ENCODE measurements at regions not wholly inside any gene's neighbourhood (a gene's known extent, or its start where the extent isn't known, plus 50 kb on each side); places are given as distances from the start of the nearest gene placed in this dataset.

GRCh38 chr11:69884751-69885150 lies 65.5 kb upstream of the FGF3 start:
- Mint-ChIP-seq H3K27me3 (ENCODE audit: low read depth, unreplicated experiment) (peaks cover 50% of the 10 kb centered on the region), H3K9me3 (ENCODE audit: unreplicated experiment) (no peaks in the 10 kb centered on the region), H3K27ac (ENCODE audit: unreplicated experiment) (no peak overlapping the region), H3K36me3 (ENCODE audit: low read depth, unreplicated experiment) (no peaks in the 10 kb centered on the region), H3K4me1 (ENCODE audit: low read depth, unreplicated experiment) (no peaks in the 10 kb centered on the region), H3K4me3 (ENCODE audit: unreplicated experiment) (no peak overlapping the region)
- Histone ChIP-seq H3K79me2 (ENCODE audit: insufficient read depth, low read length) (no peaks in the 10 kb centered on the region), H2AFZ (ENCODE audit: low read depth, low read length) (no peak overlapping the region), H3K4me2 (ENCODE audit: low read length) (no peak overlapping the region), H3K9me3 (ENCODE audit: insufficient read depth, low read depth, low read length) (no peaks in the 10 kb centered on the region), H4K20me1 (ENCODE audit: insufficient read depth, low read length) (peaks cover 4% of the 10 kb centered on the region), H3K27ac (ENCODE audit: low read depth, low read length) (no peak overlapping the region), H3K4me3 (ENCODE audit: insufficient read depth, low read depth, low read length) (no peak overlapping the region), H3K4me1 (ENCODE audit: insufficient read depth, low read length) (no peaks in the 10 kb centered on the region), H3K36me3 (ENCODE audit: insufficient read depth, low read length) (no peaks in the 10 kb centered on the region), H3K27me3 (ENCODE audit: insufficient read depth, low read length) (peaks cover 8% of the 10 kb centered on the region), H3K9ac (ENCODE audit: low read length) (no peak overlapping the region)
- DNase-seq (ENCODE audit: low read depth), result no peak
- TF ChIP-seq EZH2 (IDR thresholded peaks at IDR 0.05; ENCODE audit: insufficient read depth, low read length), result no peak
- no peak for TF ChIP-seq CTCF (IDR thresholded peaks at IDR 0.05; ENCODE audit: insufficient read depth, low read depth, low read length)
- no peak for FAIRE-seq

GRCh38 chr11:69887330-69887729 lies 68.1 kb upstream of the FGF3 start:
- no peak for FAIRE-seq
- H4K20me1 ChIP-seq (ENCODE audit: insufficient read depth, low read length), result peaks cover 4% of the 10 kb centered on the region
- no peak overlapping the region for H3K4me3 Mint-ChIP-seq (ENCODE audit: unreplicated experiment)
- H2AFZ ChIP-seq (ENCODE audit: low read depth, low read length), result no peak overlapping the region
- no peak overlapping the region for H3K4me3 ChIP-seq (ENCODE audit: insufficient read depth, low read depth, low read length)
- no peaks in the 10 kb centered on the region for H3K9me3 Mint-ChIP-seq (ENCODE audit: unreplicated experiment)
- H3K27me3 Mint-ChIP-seq (ENCODE audit: low read depth, unreplicated experiment), result peaks cover 60% of the 10 kb centered on the region
- no peak for DNase-seq (ENCODE audit: low read depth)
- no peak overlapping the region for H3K9ac ChIP-seq (ENCODE audit: low read length)
- peaks cover 28% of the 10 kb centered on the region for H3K27me3 ChIP-seq (ENCODE audit: insufficient read depth, low read length)
- H3K4me1 Mint-ChIP-seq (ENCODE audit: low read depth, unreplicated experiment), result no peaks in the 10 kb centered on the region
- no peaks in the 10 kb centered on the region for H3K9me3 ChIP-seq (ENCODE audit: insufficient read depth, low read depth, low read length)
- H3K79me2 ChIP-seq (ENCODE audit: insufficient read depth, low read length), result no peaks in the 10 kb centered on the region
- no peak overlapping the region for H3K27ac ChIP-seq (ENCODE audit: low read depth, low read length)
- no peaks in the 10 kb centered on the region for H3K4me1 ChIP-seq (ENCODE audit: insufficient read depth, low read length)
- no peak overlapping the region for H3K27ac Mint-ChIP-seq (ENCODE audit: unreplicated experiment)
- no peaks in the 10 kb centered on the region for H3K36me3 ChIP-seq (ENCODE audit: insufficient read depth, low read length)
- no peak for TF ChIP-seq CTCF (IDR thresholded peaks at IDR 0.05; ENCODE audit: insufficient read depth, low read depth, low read length)
- H3K4me2 ChIP-seq (ENCODE audit: low read length), result no peak overlapping the region
- H3K36me3 Mint-ChIP-seq (ENCODE audit: low read depth, unreplicated experiment), result no peaks in the 10 kb centered on the region

- no peak for TF ChIP-seq EZH2 (IDR thresholded peaks at IDR 0.05; ENCODE audit: insufficient read depth, low read length)
- TF ChIP-seq CTCF (IDR thresholded peaks at IDR 0.05; ENCODE audit: insufficient read depth, low read depth, low read length), result no peak
- Histone ChIP-seq H2AFZ (ENCODE audit: low read depth, low read length) (no peak overlapping the region), H4K20me1 (ENCODE audit: insufficient read depth, low read length) (peaks cover 4% of the 10 kb centered on the region), H3K27ac (ENCODE audit: low read depth, low read length) (no peak overlapping the region), H3K4me3 (ENCODE audit: insufficient read depth, low read depth, low read length) (no peak overlapping the region), H3K79me2 (ENCODE audit: insufficient read depth, low read length) (no peaks in the 10 kb centered on the region), H3K9ac (ENCODE audit: low read length) (no peak overlapping the region), H3K4me2 (ENCODE audit: low read length) (no peak overlapping the region), H3K27me3 (ENCODE audit: insufficient read depth, low read length) (peaks cover 28% of the 10 kb centered on the region), H3K36me3 (ENCODE audit: insufficient read depth, low read length) (no peaks in the 10 kb centered on the region), H3K9me3 (ENCODE audit: insufficient read depth, low read depth, low read length) (no peaks in the 10 kb centered on the region), H3K4me1 (ENCODE audit: insufficient read depth, low read length) (no peaks in the 10 kb centered on the region)
- Mint-ChIP-seq H3K9me3 (ENCODE audit: unreplicated experiment) (no peaks in the 10 kb centered on the region), H3K4me3 (ENCODE audit: unreplicated experiment) (no peak overlapping the region), H3K27me3 (ENCODE audit: low read depth, unreplicated experiment) (peaks cover 65% of the 10 kb centered on the region), H3K27ac (ENCODE audit: unreplicated experiment) (no peak overlapping the region), H3K4me1 (ENCODE audit: low read depth, unreplicated experiment) (no peaks in the 10 kb centered on the region), H3K36me3 (ENCODE audit: low read depth, unreplicated experiment) (no peaks in the 10 kb centered on the region)
- DNase-seq (ENCODE audit: low read depth) (no peak), FAIRE-seq (no peak)
These were observed 68.7 kb upstream of the FGF3 start for GRCh38 chr11:69887841-69888427.
